Calu3 (cell line): ENCODE measurements at regions not wholly inside any gene's neighbourhood (a gene's known extent, or its start where the extent isn't known, plus 50 kb on each side); places are given as distances from the start of the nearest gene placed in this dataset.

Source experiments
- BruUV-seq: library from RNA; stranded (reverse); fragments of 400-500 nt; replicated peaks from 2 replicates; lab custom pipeline; 2021; lab: Mats Ljungman, UMichigan
- CTCF ChIA-PET: fragments of 300-600 bp; sonication (Branson Sonifier 250); formaldehyde crosslinking; loops from one replicate; lab custom pipeline; 2022; ENCODE audit warnings: antibody characterized with exemption; lab: Charles Lee
- DNase-seq: peaks from one replicate; pipeline ENCODE4 v3.0.0; 2022
- H3K27ac Mint-ChIP-seq: one replicate; pipeline ENCODE4 v1.8.0; 2022; ENCODE audit warnings: mixed read lengths; ENCODE audit not compliant: unreplicated experiment
- H3K27me3 Mint-ChIP-seq: one replicate; pipeline ENCODE4 v1.8.0; 2022; ENCODE audit warnings: mixed read lengths; ENCODE audit not compliant: unreplicated experiment
- H3K36me3 Mint-ChIP-seq: one replicate; pipeline ENCODE4 v1.8.0; 2022; ENCODE audit warnings: mild to moderate bottlenecking, moderate library complexity, mixed read lengths; ENCODE audit not compliant: insufficient read depth, unreplicated experiment
- H3K4me1 Mint-ChIP-seq: one replicate; pipeline ENCODE4 v1.8.0; 2022; ENCODE audit warnings: mild to moderate bottlenecking, low read depth, mixed read lengths; ENCODE audit not compliant: unreplicated experiment
- H3K4me3 Mint-ChIP-seq: one replicate; pipeline ENCODE4 v1.8.0; 2022; ENCODE audit warnings: mild to moderate bottlenecking, low read depth, moderate library complexity, mixed read lengths; ENCODE audit not compliant: unreplicated experiment
- H3K9me3 Mint-ChIP-seq: one replicate; pipeline ENCODE4 v1.8.0; 2022; ENCODE audit warnings: low read depth, mixed read lengths; ENCODE audit not compliant: unreplicated experiment
- CTCF ChIP-seq: fragments of 200-600 bp; IDR thresholded peaks from one replicate; pipeline ENCODE4 v1.8.0; 2022; ENCODE audit warnings: antibody characterized with exemption; ENCODE audit not compliant: unreplicated experiment
- intact Hi-C: fragments of 100-400 bp; cut with micrococcal nuclease; formaldehyde crosslinking; loops from one replicate; pipeline ENCODE4 v1.10.0; 2022; ENCODE audit not compliant: unreplicated experiment

- no TSS peak for BruUV-seq
- no peaks in the 10 kb centered on the region for H3K4me1 Mint-ChIP-seq
- no peaks in the 10 kb centered on the region for H3K9me3 Mint-ChIP-seq
- no peaks in the 10 kb centered on the region for H3K27me3 Mint-ChIP-seq
- no peak overlapping the region for H3K4me3 Mint-ChIP-seq
- no peak for DNase-seq
- TF ChIP-seq CTCF: no peak
- H3K27ac Mint-ChIP-seq: no peak overlapping the region
- no peaks in the 10 kb centered on the region for H3K36me3 Mint-ChIP-seq
- intact Hi-C loops: no loop called here
- CTCF ChIA-PET: no interaction called here
These were observed 90.3 kb upstream of the SLC10A2 start for GRCh38 chr13:103156346-103156998.

- CTCF ChIA-PET: no interaction called here
- no peaks in the 10 kb centered on the region for H3K27me3 Mint-ChIP-seq
- H3K9me3 Mint-ChIP-seq: no peaks in the 10 kb centered on the region
- no peaks in the 10 kb centered on the region for H3K4me1 Mint-ChIP-seq
- no peak overlapping the region for H3K27ac Mint-ChIP-seq
- DNase-seq: no peak
- TF ChIP-seq CTCF: no peak
- intact Hi-C loops: no loop called here
- BruUV-seq: no TSS peak
- no peak overlapping the region for H3K4me3 Mint-ChIP-seq
- H3K36me3 Mint-ChIP-seq: no peaks in the 10 kb centered on the region
These were observed 87.2 kb upstream of the SLC10A2 start for GRCh38 chr13:103153466-103153865.

- CTCF ChIA-PET: no interaction called here
- Mint-ChIP-seq H3K4me3 (no peak overlapping the region), H3K27me3 (no peaks in the 10 kb centered on the region), H3K4me1 (no peaks in the 10 kb centered on the region), H3K27ac (no peak overlapping the region), H3K36me3 (no peaks in the 10 kb centered on the region), H3K9me3 (no peaks in the 10 kb centered on the region)
- DNase-seq: no peak
- BruUV-seq: no TSS peak
- intact Hi-C loops: no loop called here
- no peak for TF ChIP-seq CTCF
These were observed 81.7 kb upstream of the SLC10A2 start for GRCh38 chr13:103147961-103148360.

DNA sequence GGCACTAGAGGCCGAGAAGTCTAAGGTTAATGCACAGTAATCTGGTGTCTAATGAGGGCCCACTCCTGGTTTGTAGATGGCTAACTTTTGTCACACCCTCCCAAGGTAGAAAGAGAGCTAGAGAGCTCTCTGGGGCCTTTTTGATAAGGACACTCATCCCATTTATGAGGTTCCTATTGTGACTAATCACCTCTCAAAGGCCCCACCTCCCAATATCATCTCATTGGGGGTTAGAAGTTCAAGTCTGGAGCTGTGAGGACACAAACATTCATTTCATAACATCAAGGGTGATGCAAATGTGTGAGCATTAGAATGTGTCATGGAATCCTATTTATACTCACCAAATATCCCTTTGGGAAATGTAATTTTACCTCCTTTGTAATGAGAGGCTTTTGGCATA lies 79.2 kb upstream of the SLC10A2 start:
- no peaks in the 10 kb centered on the region for H3K27me3 Mint-ChIP-seq
- no peaks in the 10 kb centered on the region for H3K9me3 Mint-ChIP-seq
- no peaks in the 10 kb centered on the region for H3K4me1 Mint-ChIP-seq
- DNase-seq: no peak
- no TSS peak for BruUV-seq
- intact Hi-C loops: no loop called here
- no peaks in the 10 kb centered on the region for H3K36me3 Mint-ChIP-seq
- no peak overlapping the region for H3K4me3 Mint-ChIP-seq
- CTCF ChIA-PET: no interaction called here
- no peak overlapping the region for H3K27ac Mint-ChIP-seq
- no peak for TF ChIP-seq CTCF
